ENCODE measurements at regions not wholly inside any gene's neighbourhood (a gene's known extent, or its start where the extent isn't known, plus 50 kb on each side); places are given as distances from the start of the nearest gene placed in this dataset.

DNA sequence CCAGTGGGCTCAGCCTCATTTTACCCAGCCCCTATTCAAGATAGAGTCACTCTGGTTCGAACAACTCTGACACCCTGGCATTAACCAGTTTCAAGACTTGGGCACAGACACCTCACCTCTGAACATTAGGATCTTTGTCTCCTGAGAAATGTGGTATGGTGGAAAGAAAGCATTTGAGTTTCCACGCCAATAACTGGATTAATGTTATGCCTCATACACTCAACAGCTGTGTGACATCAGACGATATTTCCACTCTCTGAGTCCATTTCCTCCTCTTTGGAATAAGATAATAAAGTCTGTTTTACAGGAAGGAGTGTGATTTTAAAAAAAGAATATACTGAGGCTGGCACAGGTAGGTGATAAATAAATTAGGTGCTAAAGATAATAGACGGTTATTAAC is 121.3 kb upstream of the CHL1 start:
- no peak for DNase-seq (ENCODE audit: low read depth in 2 of 2)

- no peak for DNase-seq (ENCODE audit: low read depth in 2 of 2)
Observed at GRCh38 chr3:79542-79941, 117.0 kb upstream of the CHL1 start.

DNA sequence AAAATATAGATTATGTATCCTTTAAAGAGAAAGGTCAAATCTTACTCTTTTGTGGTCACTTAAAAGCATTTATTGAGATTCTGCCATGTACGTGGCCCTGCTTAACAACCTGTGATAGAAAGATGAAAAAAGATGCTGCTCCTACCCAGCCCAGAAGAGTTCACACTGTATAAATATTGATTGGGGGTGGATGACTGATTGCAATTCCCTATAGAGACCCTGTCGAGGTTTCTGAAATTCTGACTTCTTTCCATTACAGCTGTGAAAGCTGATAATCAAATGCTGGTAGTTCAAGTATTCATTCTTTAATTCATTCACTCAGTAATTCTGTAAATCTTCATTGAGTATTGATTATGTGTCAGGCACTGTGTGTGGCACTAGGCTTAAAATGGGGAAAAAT is 114.1 kb upstream of the CHL1 start:
- DNase-seq (ENCODE audit: low read depth in 2 of 2), result no peak

DNA sequence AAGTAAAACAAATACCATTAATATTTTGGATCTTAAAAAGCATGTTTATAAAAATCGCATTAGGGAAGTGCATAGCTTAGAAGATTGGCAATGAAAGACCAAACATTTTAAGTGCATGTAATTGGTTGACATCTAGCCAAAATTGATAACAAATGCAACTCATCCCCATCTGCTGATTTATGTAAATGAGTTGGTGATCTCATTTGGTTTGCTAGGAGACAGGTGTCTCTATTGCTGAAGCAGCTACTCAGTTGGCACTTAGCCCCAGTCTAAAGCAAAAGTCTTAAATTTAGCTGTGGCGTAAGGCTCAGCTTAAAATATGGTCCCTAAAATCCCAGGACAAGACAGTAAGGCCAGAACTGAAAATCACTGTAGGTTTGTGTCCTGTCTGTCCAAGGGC is 113.5 kb upstream of the CHL1 start:
- DNase-seq (ENCODE audit: low read depth in 2 of 2), result no peak

DNA sequence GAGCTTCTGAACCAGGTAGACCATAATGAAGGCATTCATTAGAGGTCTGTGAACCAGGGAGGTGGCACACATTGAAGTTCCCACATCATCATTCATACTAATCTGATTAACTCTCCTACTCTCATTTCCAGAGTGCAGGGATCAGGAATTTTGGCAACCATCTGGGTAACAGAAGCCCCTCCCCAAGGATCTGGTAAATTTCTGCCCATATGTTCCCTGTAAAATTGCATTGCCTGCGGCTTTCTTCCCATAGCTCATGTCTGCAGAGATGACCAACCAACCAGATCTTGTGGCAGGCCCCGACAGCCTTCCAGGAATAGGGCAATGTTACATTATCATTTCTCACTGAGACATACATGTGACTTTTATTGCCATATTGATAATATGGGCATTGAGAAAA is 111.4 kb upstream of the CHL1 start:
- no peak for DNase-seq (ENCODE audit: low read depth in 2 of 2)

- no peak for DNase-seq (ENCODE audit: low read depth in 2 of 2)
Observed at GRCh38 chr3:88267-88666, 108.3 kb upstream of the CHL1 start.

DNA sequence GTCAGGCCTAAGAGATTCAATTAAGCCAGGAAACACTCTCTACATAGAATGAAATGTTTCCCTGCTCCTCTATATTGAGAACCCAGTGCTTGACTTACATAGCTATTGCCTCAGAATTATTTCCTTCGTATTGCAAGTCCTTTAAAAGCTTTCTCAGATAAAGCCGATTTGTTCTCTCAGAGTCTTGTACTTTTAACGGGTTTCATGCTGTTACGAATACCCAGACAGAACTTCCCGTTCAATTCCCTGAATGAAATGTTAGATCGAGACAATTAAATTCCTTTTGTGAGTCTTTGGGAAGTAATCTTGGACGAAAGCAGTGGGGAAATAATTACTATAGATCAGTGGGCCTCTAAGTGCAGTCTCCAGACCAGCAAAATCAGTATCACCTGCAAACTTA is 102.8 kb upstream of the CHL1 start:
- no peak for DNase-seq (ENCODE audit: low read depth in 2 of 2)

- DNase-seq (ENCODE audit: low read depth in 2 of 2), result no peak
Observed at GRCh38 chr3:96259-96658, 100.3 kb upstream of the CHL1 start.

GRCh38 chr3:97417-98258 is 98.9 kb upstream of the CHL1 start:
- no peak for DNase-seq (ENCODE audit: low read depth in 2 of 2)

DNA sequence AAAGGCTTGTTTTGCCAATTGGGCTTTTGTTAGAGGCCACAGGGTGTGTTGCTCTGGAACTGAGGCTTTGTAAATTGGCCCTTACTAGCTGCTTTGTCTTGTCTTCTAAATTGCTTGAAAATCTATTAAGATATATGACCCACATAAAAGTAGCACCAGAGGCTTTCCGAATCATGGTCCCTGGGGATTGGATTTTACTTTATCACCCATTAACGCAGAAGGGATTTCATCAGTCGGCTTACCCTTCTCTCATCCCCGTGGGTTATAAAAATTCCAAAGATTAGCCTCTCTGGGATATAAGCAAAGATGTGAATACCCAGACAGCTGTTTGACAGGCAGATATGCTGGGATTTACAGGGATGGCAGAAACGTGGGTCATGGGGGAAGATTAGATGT is 98.3 kb upstream of the CHL1 start:
- no peak for DNase-seq (ENCODE audit: low read depth in 2 of 2)

GRCh38 chr3:99506-99905 is 97.1 kb upstream of the CHL1 start:
- no peak for DNase-seq (ENCODE audit: low read depth in 2 of 2)

DNA sequence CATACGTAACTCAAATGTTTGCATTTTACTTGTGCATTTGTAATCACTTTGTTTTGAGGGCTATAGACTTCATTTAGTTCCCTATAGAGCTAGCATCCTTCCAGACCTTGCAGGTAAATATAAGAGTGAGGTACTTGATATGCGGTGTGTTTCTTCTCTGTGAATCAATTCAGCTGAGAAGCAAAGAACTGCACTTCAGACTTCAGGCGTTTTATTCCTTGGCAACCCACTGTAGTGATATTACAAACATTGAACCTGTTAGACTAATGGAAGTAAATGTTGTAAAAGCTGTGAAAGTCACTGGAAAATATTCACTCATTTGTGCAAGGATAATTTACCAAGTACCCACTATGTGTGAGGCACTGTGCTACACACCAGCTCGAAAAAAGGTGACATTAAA is 94.1 kb upstream of the CHL1 start:
- no peak for DNase-seq (ENCODE audit: low read depth in 2 of 2)

- no peak for DNase-seq (ENCODE audit: low read depth in 2 of 2)
Observed at GRCh38 chr3:103991-104390, 92.6 kb upstream of the CHL1 start.

DNA sequence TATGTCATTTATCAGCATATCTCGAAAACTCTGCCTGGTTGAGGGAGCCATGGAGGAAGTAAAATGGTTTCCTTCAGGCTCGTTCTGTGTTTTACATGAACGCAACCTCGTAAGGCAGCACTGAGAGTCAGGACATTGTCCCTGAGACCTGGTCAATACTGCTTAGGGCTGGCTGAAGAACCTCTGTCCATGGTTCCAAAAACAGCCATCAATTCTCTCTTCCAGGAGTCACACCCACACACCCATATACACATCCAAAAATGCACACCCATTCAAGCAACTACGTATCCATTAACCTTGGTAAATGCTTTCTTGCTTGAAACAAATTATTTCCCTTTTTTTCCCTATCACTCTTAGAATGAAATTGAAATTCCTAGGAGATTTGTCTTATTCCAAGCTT is 91.0 kb upstream of the CHL1 start:
- DNase-seq (ENCODE audit: low read depth in 2 of 2), result no peak

DNA sequence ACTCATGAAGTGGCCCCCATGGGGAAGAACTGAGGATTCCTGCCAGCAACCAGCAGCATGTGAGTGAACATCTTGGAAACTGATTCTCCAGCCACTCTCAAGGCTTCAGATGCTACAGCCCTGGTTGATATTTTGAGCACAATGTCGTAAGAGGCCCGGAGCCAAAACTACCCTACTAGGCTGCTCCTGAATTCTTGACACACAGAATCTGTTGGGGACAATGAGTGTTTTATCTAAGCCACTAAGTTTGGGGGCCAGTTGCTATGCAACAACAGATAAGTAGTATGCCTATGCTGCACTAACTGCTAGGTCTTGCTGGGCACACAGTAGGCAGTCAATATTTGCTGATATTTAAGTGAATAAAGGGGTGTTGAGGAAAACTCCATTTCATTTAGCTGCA is 89.9 kb upstream of the CHL1 start:
- DNase-seq (ENCODE audit: low read depth in 2 of 2), result no peak

DNA sequence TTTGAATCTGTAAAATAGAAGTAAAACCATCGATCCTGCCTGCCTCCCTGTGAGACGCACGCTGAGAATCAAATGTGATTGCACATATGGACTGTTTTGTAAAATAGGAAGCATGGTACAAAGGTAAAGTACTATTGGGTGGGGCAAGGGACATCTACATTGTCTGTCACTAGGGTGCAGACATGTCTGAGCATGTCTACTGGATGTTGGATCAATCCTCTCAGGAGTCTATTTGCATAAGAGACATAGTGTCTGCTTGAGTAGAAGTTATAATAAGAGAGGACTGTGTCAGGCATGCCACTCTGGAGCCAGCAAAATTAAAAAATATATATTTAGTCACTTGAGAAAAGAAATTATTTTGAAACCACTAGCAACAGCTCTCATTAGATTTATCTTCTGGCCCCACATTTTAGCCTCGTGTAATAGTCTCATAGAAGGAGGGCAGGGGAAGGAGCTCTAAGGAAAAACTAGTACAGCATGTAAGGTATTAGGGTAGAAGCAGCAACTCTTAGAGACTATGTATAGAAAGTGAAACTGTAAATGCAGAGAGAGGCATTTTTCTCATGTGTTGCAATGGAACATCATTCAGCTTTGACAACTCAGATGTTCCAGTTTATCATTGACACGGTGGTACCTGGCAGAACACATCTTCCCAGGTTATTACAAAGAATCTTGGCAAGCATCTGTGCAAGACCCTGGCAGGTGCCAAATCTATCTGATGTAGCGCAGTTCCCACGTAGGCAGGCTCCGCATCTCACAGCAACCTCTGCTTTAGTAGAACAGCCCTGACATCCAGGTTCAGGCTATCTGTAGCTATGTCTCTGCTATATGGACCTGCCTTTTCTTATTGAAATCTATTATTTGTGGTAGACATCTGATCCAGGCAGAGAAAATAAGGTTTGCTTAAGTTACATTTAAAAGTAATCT is 85.2 kb upstream of the CHL1 start:
- no peak for DNase-seq (ENCODE audit: low read depth in 2 of 2)

DNA sequence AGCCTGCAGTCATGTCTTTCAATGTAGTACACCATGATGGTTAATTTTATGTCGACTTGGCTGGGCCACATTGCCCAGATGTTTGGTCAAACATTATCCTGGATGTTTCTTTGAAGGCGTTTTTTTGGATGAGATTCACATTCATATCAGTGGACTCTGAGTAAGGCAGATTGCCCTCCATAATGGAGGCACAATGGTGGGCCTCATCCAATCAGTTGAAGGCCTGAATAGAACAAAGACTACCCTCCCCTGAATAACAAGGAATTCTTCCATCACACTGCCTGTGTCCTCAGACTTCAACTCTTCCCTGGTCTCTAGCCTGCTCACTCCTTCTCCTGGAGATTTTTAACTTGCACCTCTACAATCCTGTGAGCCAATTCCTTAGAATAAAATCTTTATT is 83.8 kb upstream of the CHL1 start:
- no peak for DNase-seq (ENCODE audit: low read depth in 2 of 2)

- no peak for DNase-seq (ENCODE audit: low read depth in 2 of 2)
Observed at GRCh38 chr3:118666-119065, 77.9 kb upstream of the CHL1 start.

DNA sequence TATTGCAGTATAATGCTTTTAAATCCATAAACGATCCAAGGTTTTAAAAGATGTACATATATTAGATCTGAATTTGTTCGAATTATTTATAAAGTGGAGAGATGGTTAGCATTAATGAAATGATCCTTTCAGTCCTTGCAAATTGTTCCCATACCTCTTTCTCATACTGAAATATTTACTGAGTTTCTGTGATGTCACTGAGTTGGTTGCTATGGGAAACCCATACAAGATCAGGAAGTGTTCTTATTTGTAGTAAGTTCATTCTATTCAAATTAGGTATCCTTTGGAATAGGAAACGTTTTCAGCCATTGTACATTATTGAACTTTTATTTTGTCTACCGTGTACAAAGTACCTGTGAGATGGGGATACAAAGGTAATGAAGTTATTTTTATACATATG is 73.2 kb upstream of the CHL1 start:
- no peak for DNase-seq (ENCODE audit: low read depth in 2 of 2)

DNA sequence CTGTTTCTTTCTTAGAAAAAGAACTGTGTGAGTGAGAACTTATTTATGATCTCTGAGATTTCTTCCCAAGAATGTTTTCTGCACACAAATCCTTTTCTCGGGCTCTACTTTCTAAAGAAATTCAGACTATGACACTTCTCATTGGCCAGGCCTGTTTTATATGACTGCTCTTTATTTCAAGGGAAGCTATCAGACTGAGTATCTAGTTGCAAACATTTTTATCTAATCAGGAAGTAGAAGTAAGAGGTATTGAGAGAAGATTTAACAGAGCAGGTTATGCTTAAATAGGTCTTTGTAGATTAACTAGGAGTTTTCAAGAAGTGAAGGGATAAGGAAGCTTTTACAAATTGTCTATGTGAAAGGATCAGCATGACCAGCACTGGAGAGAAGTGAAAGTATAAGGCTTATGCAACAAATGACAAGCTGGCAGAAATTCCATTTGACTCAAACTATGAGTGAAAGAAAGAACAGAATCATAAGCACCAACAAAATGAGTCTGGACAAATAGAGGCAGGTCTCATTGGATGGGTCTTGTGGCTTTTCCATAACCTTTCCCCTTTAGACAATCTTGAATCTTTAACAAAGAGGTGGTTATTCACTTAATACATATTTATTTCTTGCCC is 71.9 kb upstream of the CHL1 start:
- DNase-seq (ENCODE audit: low read depth in 2 of 2), result no peak

DNA sequence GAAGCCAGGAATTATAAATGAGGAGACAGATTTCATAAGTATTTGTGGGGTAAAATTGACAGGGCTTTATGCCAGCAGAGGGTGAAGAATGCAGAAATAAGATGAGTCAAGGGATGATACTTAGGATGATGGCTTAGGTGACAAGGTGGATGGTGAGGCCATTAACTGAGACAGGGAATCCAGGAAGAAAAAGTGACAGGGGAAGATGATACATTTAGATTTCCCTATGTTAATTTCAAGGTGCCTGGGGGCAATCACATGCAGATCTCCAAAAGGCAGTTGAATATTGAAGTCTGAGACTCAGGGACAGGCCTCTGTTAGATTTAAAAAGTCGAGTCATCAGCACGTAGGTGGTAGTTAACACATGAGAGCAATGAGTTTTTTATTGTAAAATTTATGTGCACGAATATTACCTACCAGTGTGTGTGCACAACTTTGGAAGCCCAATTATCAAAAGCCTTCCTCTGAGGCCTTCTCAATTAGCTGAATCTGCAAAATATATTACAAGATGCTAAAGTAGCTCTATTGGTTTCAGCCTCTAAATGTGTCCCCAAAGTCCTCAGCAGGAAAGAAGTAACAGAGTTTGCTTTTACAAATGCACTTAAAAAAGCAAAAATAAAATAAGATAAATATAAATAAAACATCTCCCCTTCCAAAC is 67.9 kb upstream of the CHL1 start:
- DNase-seq (ENCODE audit: low read depth in 2 of 2), result no peak
